Sigmoid colon (tissue), 6 donors: ENCODE measurements at regions not wholly inside any gene's neighbourhood (a gene's known extent, or its start where the extent isn't known, plus 50 kb on each side); places are given as distances from the start of the nearest gene placed in this dataset.

Experiments used
- DNase-seq: peaks from one replicate; pipeline ENCODE4 v3.0.0-alpha.2; 2019
- H3K27ac ChIP-seq, 4 donors: fragments of 200-600 bp; sonication (generic); one replicate each; pipeline ENCODE4 v1.5.1; 2016 to 2019; ENCODE audit warnings: mild to moderate bottlenecking in 1 of 4
- H3K27me3 ChIP-seq, 3 donors: fragments of 200-600 bp; sonication (generic); one replicate each; pipeline ENCODE4 v1.5.1; 2019; ENCODE audit warnings: mild to moderate bottlenecking in 1 of 3
- H3K36me3 ChIP-seq, 4 donors: fragments of 200-600 bp; sonication (generic); one replicate each; pipeline ENCODE4 v1.5.1; 2016 to 2019
- H3K4me1 ChIP-seq, 4 donors: fragments of 200-600 bp; sonication (generic); one replicate each; pipeline ENCODE4 v1.5.1; 2017 to 2019
- H3K4me3 ChIP-seq, 4 donors: fragments of 200-600 bp; sonication (generic); one replicate each; pipeline ENCODE4 v1.5.1; 2017 to 2019; ENCODE audit warnings: mild to moderate bottlenecking in 2 of 4, moderate library complexity in 1 of 4
- H3K9me3 ChIP-seq, 4 donors: fragments of 200-600 bp in 3 of 4; sonication (generic) in 3 of 4; one replicate each; pipeline versions ENCODE4 v1.5.1 to v1.6.1; 2013 to 2019
- CTCF ChIP-seq, 4 experiments: fragments of 450-650 bp in 3 of 4; fragments of 200-600 bp in 1 of 4; IDR thresholded peaks; one replicate each; pipeline ENCODE4 v1.5.1; 2016 to 2019; ENCODE audit warnings: antibody characterized with exemption in 4 of 4, mild to moderate bottlenecking in 3 of 4, moderate library complexity in 2 of 4
- EP300 ChIP-seq, 4 donors: sonication (generic); formaldehyde crosslinking; IDR thresholded peaks; one replicate each; pipeline ENCODE4 v1.6.1; 2017; ENCODE audit warnings: antibody characterized with exemption in 4 of 4
- POLR2A ChIP-seq, 2 donors: fragments of 450-650 bp; IDR thresholded peaks; one replicate each; pipeline ENCODE4 v1.6.1; 2016; ENCODE audit warnings: antibody characterized with exemption in 2 of 2, mild to moderate bottlenecking in 2 of 2, moderate library complexity in 2 of 2
- POLR2AphosphoS5 ChIP-seq, 4 donors: sonication (generic); formaldehyde crosslinking; IDR thresholded peaks; one replicate each; pipeline ENCODE4 v1.6.1; 2017; ENCODE audit warnings: antibody characterized with exemption in 4 of 4
- WGBS, 2 donors: extraction: QIAGEN DNeasy Blood & Tissue Kit; methylation state at CpG; one replicate each; pipeline ENCODE4 v1.1.7; 2013; 5-methylcytosine and 5-hydroxymethylcytosine counted together
- intact Hi-C: fragments of 100-400 bp; cut with DNase I; formaldehyde crosslinking; loops from one replicate; pipeline ENCODE4 v1.15.1; 2023
- donor health status: healthy with polysubstance abuse.
- donor health status: healthy.

DNA sequence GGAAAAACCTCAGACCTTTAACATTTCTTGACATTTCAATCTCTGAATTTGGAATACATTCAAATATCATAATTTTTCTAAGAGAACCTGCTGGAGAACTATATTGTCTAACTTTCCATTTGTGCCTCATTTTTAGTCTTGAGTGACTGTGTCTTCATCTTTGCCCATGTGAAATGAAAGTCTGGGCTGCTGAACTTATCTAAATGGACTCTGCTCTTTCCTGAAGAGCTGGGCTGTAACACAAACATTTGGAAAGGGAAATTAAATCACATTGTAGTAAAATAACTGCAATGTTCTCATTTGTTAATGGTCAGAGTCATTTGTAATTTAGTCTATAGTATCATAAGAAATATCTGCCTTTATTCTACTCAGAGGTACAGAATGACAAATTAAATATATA lies 373.1 kb downstream of the LRIG3 start:
- Histone ChIP-seq H3K27ac (no peak overlapping the region), H3K36me3 (no peaks in the 10 kb centered on the region), H3K27me3 (no peaks in the 10 kb centered on the region), H3K4me3 (no peak overlapping the region), H3K4me1 (no peaks in the 10 kb centered on the region), H3K9me3 (no peaks in the 10 kb centered on the region)
- intact Hi-C loops = no loop called here
- DNase-seq = no peak
- no peak for TF ChIP-seq POLR2AphosphoS5 (IDR thresholded peaks at IDR 0.05)
- TF ChIP-seq CTCF (IDR thresholded peaks at IDR 0.05) = no peak
- TF ChIP-seq POLR2A (IDR thresholded peaks at IDR 0.05) = no peak

DNA sequence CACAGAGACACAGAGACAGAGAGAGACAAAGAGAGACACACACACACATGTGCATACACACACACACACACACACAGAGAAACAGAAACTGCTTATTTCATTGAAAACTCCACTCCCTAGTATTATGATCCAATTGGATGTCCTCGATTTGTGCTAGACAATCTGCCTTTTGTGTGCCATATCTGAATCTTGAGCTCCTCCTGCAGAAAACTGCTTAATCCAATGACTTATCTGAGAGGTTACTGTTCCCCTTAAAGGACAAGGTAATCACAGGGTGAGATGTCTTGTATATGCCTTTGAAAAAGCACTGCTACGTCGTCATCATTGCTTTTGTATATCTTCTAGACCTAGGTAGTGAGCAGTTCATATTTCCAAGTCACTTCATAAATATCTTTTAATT lies 371.5 kb downstream of the LRIG3 start:
- 92 to 93% methylated on average over 3 of the region's 3 CpGs for WGBS, 2 donors
- H3K4me1 ChIP-seq = no peaks in the 10 kb centered on the region
- no peak for TF ChIP-seq EP300 (IDR thresholded peaks at IDR 0.05)
- no peak for TF ChIP-seq POLR2AphosphoS5 (IDR thresholded peaks at IDR 0.05)
- TF ChIP-seq POLR2A (IDR thresholded peaks at IDR 0.05) = no peak
- no peak for TF ChIP-seq CTCF (IDR thresholded peaks at IDR 0.05)
- intact Hi-C loops = no loop called here
- H3K4me3 ChIP-seq = no peak overlapping the region
- H3K9me3 ChIP-seq = no peaks in the 10 kb centered on the region
- H3K27me3 ChIP-seq = no peaks in the 10 kb centered on the region
- no peak overlapping the region for H3K27ac ChIP-seq
- no peaks in the 10 kb centered on the region for H3K36me3 ChIP-seq
- no peak for DNase-seq

GRCh38 chr12:58554522-58555157 lies 365.7 kb downstream of the LRIG3 start:
- Histone ChIP-seq H3K27me3 (no peaks in the 10 kb centered on the region), H3K36me3 (no peaks in the 10 kb centered on the region), H3K4me3 (no peak overlapping the region), H3K4me1 (no peaks in the 10 kb centered on the region), H3K27ac (no peak overlapping the region), H3K9me3 (no peaks in the 10 kb centered on the region)
- intact Hi-C loops = no loop called here
- no peak for TF ChIP-seq POLR2A (IDR thresholded peaks at IDR 0.05)
- no peak for TF ChIP-seq CTCF (IDR thresholded peaks at IDR 0.05)
- no peak for TF ChIP-seq POLR2AphosphoS5 (IDR thresholded peaks at IDR 0.05)
- TF ChIP-seq EP300 (IDR thresholded peaks at IDR 0.05) = no peak
- no peak for DNase-seq
- 77 to 79% methylated on average over 5 of the region's 5 CpGs for WGBS, 2 donors

DNA sequence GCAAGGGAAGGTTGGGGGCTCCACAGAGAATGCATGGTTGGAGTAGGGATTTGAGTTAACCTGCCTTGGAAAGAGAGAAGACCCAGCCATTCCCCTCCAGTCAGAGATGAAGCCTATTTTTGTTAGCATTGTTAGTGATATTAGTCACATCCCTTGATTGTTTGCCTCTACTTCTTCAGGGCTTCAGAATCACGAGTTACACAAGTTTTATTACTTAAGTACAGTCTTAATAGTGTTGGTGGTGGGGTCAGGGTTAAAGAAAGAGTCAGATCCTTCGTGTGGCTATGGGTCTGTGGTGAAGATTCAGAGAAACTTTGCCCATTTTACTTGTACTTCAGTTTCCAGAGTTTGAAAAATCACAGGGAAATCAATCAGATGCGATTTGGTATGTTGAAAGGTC lies 363.1 kb downstream of the LRIG3 start:
- no peaks in the 10 kb centered on the region for H3K27me3 ChIP-seq
- TF ChIP-seq POLR2AphosphoS5 (IDR thresholded peaks at IDR 0.05) = no peak
- TF ChIP-seq CTCF (IDR thresholded peaks at IDR 0.05) = no peak
- no peak for TF ChIP-seq EP300 (IDR thresholded peaks at IDR 0.05)
- no peak for TF ChIP-seq POLR2A (IDR thresholded peaks at IDR 0.05)
- no peaks in the 10 kb centered on the region for H3K36me3 ChIP-seq
- no peak for DNase-seq
- no peak overlapping the region for H3K27ac ChIP-seq
- H3K4me1 ChIP-seq = no peaks in the 10 kb centered on the region
- 34 to 41% methylated on average over 3 of the region's 3 CpGs for WGBS, 2 donors
- no peak overlapping the region for H3K4me3 ChIP-seq
- no peaks in the 10 kb centered on the region for H3K9me3 ChIP-seq
- intact Hi-C loops = no loop called here

DNA sequence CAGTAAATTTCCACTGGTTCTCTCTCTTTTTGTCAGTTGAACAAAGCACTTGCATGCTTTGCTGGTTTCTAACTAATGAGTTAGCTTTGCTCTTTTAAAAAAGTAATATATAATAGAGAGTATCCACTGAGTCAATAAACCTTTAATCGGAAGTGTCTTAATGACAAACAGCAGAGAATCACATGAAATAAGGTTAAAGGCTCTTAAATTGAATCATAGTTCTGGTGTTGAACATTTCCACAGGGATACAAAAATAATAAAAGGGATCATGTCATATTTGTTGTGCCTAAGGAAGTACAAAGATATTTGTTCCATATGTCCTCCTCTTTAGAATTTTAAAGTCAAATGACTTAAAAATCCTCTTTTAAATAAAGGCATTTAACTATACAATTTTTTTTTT lies 362.6 kb downstream of the LRIG3 start:
- no peaks in the 10 kb centered on the region for H3K4me1 ChIP-seq
- no peak overlapping the region for H3K4me3 ChIP-seq
- no peak for DNase-seq
- no peaks in the 10 kb centered on the region for H3K27me3 ChIP-seq
- no peaks in the 10 kb centered on the region for H3K9me3 ChIP-seq
- 84 to 94% methylated on average over 1 of the region's 1 CpG for WGBS, 2 donors
- H3K36me3 ChIP-seq = no peaks in the 10 kb centered on the region
- intact Hi-C loops = no loop called here
- H3K27ac ChIP-seq = no peak overlapping the region
- no peak for TF ChIP-seq CTCF (IDR thresholded peaks at IDR 0.05)
